ENCODE measurements at regions not wholly inside any gene's neighbourhood (a gene's known extent, or its start where the extent isn't known, plus 50 kb on each side); places are given as distances from the start of the nearest gene placed in this dataset.

GRCh38 chr9:129463994-129464393 lies 156.9 kb downstream of the C9orf50 start:
- ATAC-seq = no peak
- TF ChIP-seq, protein P1, sequence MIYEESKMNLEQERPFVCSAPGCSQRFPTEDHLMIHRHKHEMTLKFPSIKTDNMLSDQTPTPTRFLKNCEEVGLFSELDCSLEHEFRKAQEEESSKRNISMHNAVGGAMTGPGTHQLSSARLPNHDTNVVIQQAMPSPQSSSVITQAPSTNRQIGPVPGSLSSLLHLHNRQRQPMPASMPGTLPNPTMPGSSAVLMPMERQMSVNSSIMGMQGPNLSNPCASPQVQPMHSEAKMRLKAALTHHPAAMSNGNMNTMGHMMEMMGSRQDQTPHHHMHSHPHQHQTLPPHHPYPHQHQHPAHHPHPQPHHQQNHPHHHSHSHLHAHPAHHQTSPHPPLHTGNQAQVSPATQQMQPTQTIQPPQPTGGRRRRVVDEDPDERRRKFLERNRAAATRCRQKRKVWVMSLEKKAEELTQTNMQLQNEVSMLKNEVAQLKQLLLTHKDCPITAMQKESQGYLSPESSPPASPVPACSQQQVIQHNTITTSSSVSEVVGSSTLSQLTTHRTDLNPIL (CRISPR knock-in tag; IDR thresholded peaks at IDR 0.05; ENCODE audit: low read depth) = no peak

DNA sequence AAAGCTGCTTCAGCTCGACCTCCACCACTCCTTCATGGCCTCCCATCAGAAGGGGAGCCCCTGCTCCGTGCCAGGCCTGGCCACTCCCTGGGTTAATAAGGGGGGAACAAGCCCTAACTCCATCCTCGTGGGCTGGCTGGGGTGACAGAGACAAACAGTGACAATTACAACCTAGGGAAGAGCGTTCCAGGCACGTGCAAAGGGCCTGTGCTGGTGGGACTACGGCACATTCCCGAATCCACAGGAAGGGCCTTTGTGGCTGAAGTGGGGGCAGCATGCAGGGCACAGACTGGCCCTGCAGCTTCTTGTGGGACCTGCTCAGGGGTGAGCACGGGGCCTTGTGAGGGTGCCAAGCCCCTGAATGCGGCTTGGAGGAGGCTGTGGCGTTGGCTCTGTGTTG lies 157.4 kb downstream of the C9orf50 start:
- TF ChIP-seq OSR1 (CRISPR knock-in tag; IDR thresholded peaks at IDR 0.05) = no peak
- TF ChIP-seq, protein P2, sequence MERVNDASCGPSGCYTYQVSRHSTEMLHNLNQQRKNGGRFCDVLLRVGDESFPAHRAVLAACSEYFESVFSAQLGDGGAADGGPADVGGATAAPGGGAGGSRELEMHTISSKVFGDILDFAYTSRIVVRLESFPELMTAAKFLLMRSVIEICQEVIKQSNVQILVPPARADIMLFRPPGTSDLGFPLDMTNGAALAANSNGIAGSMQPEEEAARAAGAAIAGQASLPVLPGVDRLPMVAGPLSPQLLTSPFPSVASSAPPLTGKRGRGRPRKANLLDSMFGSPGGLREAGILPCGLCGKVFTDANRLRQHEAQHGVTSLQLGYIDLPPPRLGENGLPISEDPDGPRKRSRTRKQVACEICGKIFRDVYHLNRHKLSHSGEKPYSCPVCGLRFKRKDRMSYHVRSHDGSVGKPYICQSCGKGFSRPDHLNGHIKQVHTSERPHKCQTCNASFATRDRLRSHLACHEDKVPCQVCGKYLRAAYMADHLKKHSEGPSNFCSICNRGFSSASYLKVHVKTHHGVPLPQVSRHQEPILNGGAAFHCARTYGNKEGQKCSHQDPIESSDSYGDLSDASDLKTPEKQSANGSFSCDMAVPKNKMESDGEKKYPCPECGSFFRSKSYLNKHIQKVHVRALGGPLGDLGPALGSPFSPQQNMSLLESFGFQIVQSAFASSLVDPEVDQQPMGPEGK (CRISPR knock-in tag; IDR thresholded peaks at IDR 0.05; ENCODE audit: borderline replicate concordance) = no peak
- no peak for TF ChIP-seq TCF4 (CRISPR knock-in tag; IDR thresholded peaks at IDR 0.05; ENCODE audit: borderline replicate concordance)
- TF ChIP-seq ESRRG (CRISPR knock-in tag; IDR thresholded peaks at IDR 0.05) = no peak
- TF ChIP-seq BACH2 (CRISPR knock-in tag; IDR thresholded peaks at IDR 0.05; ENCODE audit: borderline replicate concordance) = no peak
- no peak for TF ChIP-seq ARNTL (CRISPR knock-in tag; IDR thresholded peaks at IDR 0.05; ENCODE audit: borderline replicate concordance, low read depth)
- no peak for TF ChIP-seq ZNF565 (CRISPR knock-in tag; conservative IDR thresholded peaks at IDR 0.05; ENCODE audit: low read depth)
- TF ChIP-seq, protein P1 (CRISPR knock-in tag; IDR thresholded peaks at IDR 0.05; ENCODE audit: low read depth) = no peak
- TF ChIP-seq SNAI2 (CRISPR knock-in tag; IDR thresholded peaks at IDR 0.05) = no peak
- TF ChIP-seq, protein P3, sequence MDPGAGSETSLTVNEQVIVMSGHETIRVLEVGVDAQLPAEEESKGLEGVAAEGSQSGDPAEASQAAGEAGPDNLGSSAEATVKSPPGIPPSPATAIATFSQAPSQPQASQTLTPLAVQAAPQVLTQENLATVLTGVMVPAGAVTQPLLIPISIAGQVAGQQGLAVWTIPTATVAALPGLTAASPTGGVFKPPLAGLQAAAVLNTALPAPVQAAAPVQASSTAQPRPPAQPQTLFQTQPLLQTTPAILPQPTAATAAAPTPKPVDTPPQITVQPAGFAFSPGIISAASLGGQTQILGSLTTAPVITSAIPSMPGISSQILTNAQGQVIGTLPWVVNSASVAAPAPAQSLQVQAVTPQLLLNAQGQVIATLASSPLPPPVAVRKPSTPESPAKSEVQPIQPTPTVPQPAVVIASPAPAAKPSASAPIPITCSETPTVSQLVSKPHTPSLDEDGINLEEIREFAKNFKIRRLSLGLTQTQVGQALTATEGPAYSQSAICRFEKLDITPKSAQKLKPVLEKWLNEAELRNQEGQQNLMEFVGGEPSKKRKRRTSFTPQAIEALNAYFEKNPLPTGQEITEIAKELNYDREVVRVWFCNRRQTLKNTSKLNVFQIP (CRISPR knock-in tag; IDR thresholded peaks at IDR 0.05; ENCODE audit: borderline replicate concordance, low read depth) = no peak
- no peak for TF ChIP-seq ISL1 (CRISPR knock-in tag; IDR thresholded peaks at IDR 0.05)
- no peak for TF ChIP-seq ZNF8 (CRISPR knock-in tag; IDR thresholded peaks at IDR 0.05)
- TF ChIP-seq CSRNP3 (CRISPR knock-in tag; IDR thresholded peaks at IDR 0.05) = no peak
- ATAC-seq = no peak

GRCh38 chr9:129462360-129462759 lies 158.5 kb downstream of the C9orf50 start:
- ATAC-seq = no peak
- TF ChIP-seq CSRNP3 (CRISPR knock-in tag; IDR thresholded peaks at IDR 0.05) (no peak), TOX (CRISPR knock-in tag; IDR thresholded peaks at IDR 0.05; ENCODE audit: borderline replicate concordance) (no peak), ESRRG (CRISPR knock-in tag; IDR thresholded peaks at IDR 0.05) (no peak), ZFP30 (CRISPR knock-in tag; IDR thresholded peaks at IDR 0.05) (no peak), ARNTL (CRISPR knock-in tag; IDR thresholded peaks at IDR 0.05; ENCODE audit: borderline replicate concordance, low read depth) (no peak), TCF4 (CRISPR knock-in tag; IDR thresholded peaks at IDR 0.05; ENCODE audit: borderline replicate concordance) (no peak), ZNF70 (CRISPR knock-in tag; IDR thresholded peaks at IDR 0.05) (no peak), SNAI2 (CRISPR knock-in tag; IDR thresholded peaks at IDR 0.05) (no peak), PPARA (CRISPR knock-in tag; IDR thresholded peaks at IDR 0.05; ENCODE audit: borderline replicate concordance) (no peak), GLIS3 (CRISPR knock-in tag; IDR thresholded peaks at IDR 0.05) (no peak), ISL1 (CRISPR knock-in tag; IDR thresholded peaks at IDR 0.05) (no peak)
- TF ChIP-seq, protein P2 (CRISPR knock-in tag; IDR thresholded peaks at IDR 0.05; ENCODE audit: borderline replicate concordance) = no peak

Data from SK-N-SH treated with all-trans-retinoic acid at 6 μM for 48 hours (cell line).